Fibroblast of skin of right quadriceps (primary cell): ENCODE measurements at regions not wholly inside any gene's neighbourhood (a gene's known extent, or its start where the extent isn't known, plus 50 kb on each side); places are given as distances from the start of the nearest gene placed in this dataset.
"Not testable (repeated sequence)": the region's sequence is repeated elsewhere in the genome, so short reads cannot be mapped to it uniquely, and the experiment has no call there.

Experiments
- DNase-seq: peaks from one replicate; pipeline ENCODE4 v3.0.0-alpha.2; 2013

DNA sequence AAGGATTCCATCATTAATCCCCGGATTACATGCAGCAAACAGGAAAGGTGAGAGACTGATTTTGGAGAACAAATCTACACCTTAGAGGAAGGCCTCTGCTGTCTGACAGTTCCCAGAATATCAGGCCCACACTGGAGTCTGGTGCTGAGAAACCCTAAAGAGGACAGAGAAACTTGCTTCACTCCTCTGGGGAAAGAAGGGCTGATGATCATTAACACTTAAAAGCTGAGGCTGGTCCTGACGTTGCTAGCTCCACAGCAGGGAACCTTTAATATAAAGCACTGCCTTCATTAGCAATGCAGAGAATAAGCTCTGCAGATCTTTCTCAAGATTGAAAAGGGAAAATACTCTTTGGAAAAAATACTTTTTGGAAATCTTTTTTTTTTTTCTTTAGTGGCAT, 1472.4 kb upstream of the GOT2 start:
- no peak for DNase-seq

DNA sequence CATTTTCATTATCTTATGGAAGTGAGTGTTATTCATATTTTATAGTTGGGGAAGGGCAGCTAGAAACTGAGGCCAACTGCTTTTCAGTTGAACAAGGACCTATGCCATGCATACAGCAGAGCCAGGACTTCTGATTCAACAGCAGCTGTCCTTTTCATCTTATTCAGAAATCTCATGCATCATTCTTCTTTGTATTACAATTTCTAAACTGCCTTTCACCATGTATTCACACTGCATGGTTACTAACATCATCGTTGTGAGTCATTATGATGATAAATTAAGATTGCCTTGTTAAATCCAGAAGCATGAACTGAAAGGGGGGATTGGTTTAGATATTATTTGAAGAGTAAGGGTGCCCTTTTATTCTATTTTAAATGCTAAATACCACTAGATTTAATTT, 1470.1 kb upstream of the GOT2 start:
- DNase-seq: peak; percentile 32

GRCh38 chr16:60203525-60204124, 1469.5 kb upstream of the GOT2 start:
- DNase-seq: peak; percentile 24

DNA sequence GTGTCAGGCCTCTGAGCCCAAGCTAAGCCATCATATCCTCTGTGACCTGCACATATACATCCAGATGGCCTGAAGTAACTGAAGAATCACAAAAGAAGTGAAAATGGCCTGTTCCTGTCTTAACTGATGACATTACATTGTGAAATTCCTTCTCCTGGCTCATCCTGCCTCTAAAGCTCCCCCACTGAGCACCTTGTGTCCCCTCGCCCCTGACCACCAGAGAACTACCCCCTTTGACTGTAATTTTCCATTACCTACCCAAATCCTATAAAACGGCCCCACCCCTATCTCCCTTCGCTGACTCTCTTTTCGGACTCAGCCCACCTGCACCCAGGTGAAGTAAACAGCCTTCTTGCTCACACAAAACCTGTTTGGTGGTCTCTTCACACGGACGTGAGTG, 1466.6 kb upstream of the GOT2 start:
- not testable (repeated sequence) for DNase-seq

DNA sequence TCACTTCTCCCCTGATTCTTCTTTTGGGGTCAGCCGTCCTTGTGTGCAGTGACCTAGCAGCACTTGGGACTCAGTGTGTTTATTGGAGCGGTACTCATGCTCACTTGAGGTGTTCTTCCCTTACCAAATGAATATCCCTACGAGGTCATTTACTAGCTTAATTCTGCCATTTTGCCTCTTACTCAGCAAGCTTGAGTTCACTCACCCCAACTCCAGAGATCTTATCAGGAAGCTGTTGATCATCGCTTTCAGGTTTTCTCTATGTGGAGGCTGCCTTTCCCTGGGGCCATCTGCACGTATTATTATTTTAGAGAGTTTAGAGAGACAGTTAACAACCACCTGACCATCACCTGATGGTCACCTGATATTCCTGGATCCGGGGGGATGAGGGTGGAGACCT, 1466.0 kb upstream of the GOT2 start:
- DNase-seq: no peak

- DNase-seq: no peak
Observed at GRCh38 chr16:60199150-60199549, 1465.0 kb upstream of the GOT2 start.

GRCh38 chr16:60181536-60181935, 1447.4 kb upstream of the GOT2 start:
- DNase-seq: no peak

DNA sequence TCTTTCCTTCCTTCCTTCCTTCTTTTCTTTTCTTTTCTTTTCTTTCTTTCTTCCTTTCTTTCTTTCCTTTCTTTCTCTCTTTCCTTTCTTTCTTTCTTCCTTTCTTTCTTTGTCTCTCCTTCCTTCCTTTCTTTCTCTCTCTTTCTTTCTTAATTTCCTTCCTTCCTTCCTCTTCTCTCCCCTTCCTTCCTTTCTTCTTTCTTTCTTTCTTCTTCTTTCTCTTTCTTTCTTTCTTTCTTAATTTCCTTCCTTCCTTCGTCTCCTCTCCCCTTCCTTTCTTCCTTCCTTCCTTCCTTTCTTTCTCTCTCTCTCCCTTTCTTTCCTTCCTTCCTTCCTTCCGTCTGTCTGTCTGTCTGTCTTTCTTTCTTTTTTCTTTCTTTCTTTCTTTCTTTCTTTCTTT, 1446.5 kb upstream of the GOT2 start:
- DNase-seq: no peak

GRCh38 chr16:60170196-60170595, 1436.1 kb upstream of the GOT2 start:
- DNase-seq: no peak

DNA sequence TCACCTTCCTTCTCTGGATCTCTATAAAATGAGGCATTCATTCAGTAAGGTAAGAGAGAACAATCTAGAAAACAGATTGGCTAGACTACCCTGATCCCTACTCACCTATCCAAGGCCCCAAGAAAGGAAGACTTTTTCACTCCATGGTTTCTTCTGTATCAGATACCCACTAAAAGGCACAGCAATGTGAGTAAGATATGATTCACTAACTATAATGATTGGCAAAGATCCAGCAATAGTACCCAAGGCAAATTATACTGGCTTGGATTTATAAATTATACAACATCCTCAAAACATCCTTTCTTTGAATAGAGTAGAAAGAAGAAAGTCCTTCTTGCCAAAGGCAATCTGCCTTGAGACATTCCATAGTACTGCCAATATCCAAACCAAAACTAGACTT, 1432.0 kb upstream of the GOT2 start:
- no peak for DNase-seq

GRCh38 chr16:60151987-60152386, 1417.9 kb upstream of the GOT2 start:
- DNase-seq: no peak

DNA sequence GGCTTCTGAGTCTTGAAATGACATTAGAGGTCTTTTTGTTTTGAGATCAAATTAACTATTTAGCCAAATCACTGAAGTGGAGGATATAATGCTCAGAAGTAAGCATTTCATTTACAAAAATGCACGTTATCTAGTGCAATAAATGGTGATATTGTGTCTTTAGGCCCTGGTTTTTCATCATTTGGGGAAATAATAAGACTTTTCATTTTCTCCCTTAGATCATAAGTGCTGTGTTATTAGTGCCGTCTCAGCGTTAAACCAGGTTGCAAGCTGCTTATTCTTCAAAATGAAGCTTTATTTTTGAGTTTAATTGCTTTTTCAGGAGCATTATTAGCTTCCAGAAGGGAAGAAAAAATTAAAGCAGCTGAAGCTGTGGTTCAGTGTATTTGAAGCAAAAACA, 1416.8 kb upstream of the GOT2 start:
- no peak for DNase-seq

GRCh38 chr16:60143348-60143705, 1409.2 kb upstream of the GOT2 start:
- no peak for DNase-seq

GRCh38 chr16:60142619-60143347, 1408.7 kb upstream of the GOT2 start:
- DNase-seq: peak; percentile 74

DNA sequence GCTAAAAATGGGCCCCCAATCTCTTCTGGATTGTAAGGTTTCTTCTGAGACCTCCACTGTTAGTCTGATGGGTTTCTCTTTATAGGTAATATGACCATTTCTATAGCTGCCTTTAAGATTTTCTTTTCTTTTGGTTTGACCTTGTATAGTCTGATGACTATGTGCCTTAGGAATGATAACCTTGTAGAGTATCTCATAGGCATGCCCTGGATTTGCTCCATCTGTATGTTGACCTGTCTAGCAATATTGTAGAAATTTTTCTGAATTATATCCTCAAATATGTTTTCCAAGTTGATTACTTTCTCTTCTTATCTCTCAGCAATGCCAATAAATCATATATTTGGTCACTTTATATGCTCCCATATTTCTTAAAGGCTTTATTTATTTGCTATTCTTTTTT, 1403.8 kb upstream of the GOT2 start:
- peak; percentile 11 for DNase-seq

DNA sequence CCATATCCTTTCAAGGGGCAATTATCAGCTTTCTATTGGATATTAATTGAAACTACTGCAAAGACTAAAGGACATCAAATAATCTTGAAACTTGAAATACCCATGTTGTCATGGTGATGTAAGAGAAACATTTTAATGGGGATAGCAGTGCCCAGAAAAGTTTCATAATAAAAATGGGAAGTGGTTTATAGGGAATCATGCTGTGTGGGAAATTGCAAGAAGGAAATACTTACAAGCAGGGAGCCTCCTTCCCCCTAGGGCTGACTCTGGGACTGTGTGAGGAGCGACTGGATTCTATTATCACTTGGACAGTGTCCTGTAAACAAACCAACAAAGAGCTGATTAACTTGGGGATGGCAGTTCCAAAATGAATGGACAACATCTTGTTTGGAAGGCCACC, 1393.1 kb upstream of the GOT2 start:
- DNase-seq: no peak

GRCh38 chr16:60126115-60126514, 1392.0 kb upstream of the GOT2 start:
- DNase-seq: not testable (repeated sequence)

- DNase-seq: peak; percentile 1
Observed at GRCh38 chr16:60123392-60124023, 1389.4 kb upstream of the GOT2 start.

GRCh38 chr16:60120586-60120985, 1386.5 kb upstream of the GOT2 start:
- DNase-seq: no peak

GRCh38 chr16:60110531-60110930, 1376.4 kb upstream of the GOT2 start:
- DNase-seq: no peak

DNA sequence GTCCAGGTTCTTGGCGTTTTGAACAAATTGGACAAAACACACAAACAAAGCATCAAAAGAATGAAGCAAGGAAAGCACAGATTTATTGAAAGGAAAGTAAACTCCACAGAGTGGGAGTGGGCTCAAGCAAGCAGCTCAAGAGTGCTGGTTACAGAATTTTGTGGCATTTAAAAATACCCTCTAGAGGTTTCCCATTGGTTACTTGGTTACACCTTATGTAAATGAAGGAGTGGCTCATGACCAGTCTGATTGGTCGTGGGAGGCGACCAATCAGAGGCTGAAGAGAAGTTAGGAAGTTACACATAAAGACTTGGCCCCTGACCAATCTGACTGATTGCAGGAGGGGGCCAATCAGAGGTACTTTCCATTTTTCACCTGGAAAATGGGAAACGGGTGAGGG, 1373.8 kb upstream of the GOT2 start:
- DNase-seq: no peak

GRCh38 chr16:60107437-60107836, 1373.3 kb upstream of the GOT2 start:
- DNase-seq: peak; percentile 63

DNA sequence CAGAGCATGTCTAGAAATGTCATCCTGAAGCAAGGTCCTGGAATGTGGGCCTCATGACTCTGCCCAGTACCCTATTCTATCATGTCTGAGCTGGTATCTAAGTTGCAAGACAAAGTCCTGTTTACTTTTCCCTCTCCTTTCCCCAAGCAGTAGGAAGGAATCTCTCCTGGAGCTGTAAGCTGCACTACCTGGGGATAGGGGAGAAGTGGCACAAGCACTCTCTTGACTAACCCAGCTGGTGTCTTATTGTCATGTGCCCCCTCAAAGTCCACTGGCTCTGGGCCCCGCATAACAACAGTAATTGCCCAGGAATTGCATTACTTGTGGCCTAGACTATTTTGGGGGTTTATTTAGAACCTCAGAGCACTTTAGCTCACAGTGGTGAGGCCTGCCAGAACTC, 1366.3 kb upstream of the GOT2 start:
- DNase-seq: no peak

GRCh38 chr16:60091529-60091928, 1357.4 kb upstream of the GOT2 start:
- DNase-seq: no peak

- DNase-seq: no peak
Observed at GRCh38 chr16:60091071-60091470, 1357.0 kb upstream of the GOT2 start.
